OCI-LY3 (cell line): ENCODE measurements at regions not wholly inside any gene's neighbourhood (a gene's known extent, or its start where the extent isn't known, plus 50 kb on each side); places are given as distances from the start of the nearest gene placed in this dataset.

Experiments
- H2AFZ ChIP-seq: fragments of 200-600, 300-600 bp; shearing (Covaris generic); 2 replicates; pipeline ENCODE4 v1.6.0; 2014; ENCODE audit warnings: antibody characterized with exemption, low read depth, low read length
- H3K27ac ChIP-seq: fragments of 200-600, 300-600 bp; sonication (generic); 2 replicates; pipeline ENCODE4 v1.5.1; 2014; ENCODE audit warnings: mild to moderate bottlenecking, low read length, moderate library complexity, mixed read lengths
- H3K27me3 ChIP-seq: fragments of 200-600, 300-600 bp; sonication (generic); 2 replicates; pipeline ENCODE4 v1.6.1; 2014; ENCODE audit warnings: low read depth, low read length, mixed read lengths
- H3K36me3 ChIP-seq: fragments of 200-600, 300-600 bp; sonication (generic); replicated peaks from 2 replicates; pipeline ENCODE3; 2014; ENCODE audit warnings: low read depth, low read length, mixed read lengths
- H3K4me1 ChIP-seq: fragments of 300-600, 200-600 bp; sonication (generic); 2 replicates; pipeline ENCODE4 v1.6.1; 2014; ENCODE audit warnings: low read length, mixed read lengths
- H3K4me2 ChIP-seq: fragments of 200-600, 300-600 bp; sonication (generic); 2 replicates; pipeline ENCODE4 v1.6.1; 2014; ENCODE audit warnings: low read length, mixed read lengths
- H3K4me3 ChIP-seq: fragments of 300-600, 200-600 bp; sonication (generic); 2 replicates; pipeline ENCODE4 v1.5.1; 2014; ENCODE audit warnings: antibody characterized with exemption, mild to moderate bottlenecking, low read length, moderate library complexity
- H3K79me2 ChIP-seq: fragments of 300-600, 200-600 bp; shearing (Covaris generic); 2 replicates; pipeline ENCODE4 v1.6.1; 2014; ENCODE audit warnings: mild to moderate bottlenecking, low read length, mixed read lengths
- H3K9ac ChIP-seq: fragments of 300-600, 200-600 bp; shearing (Covaris generic); 2 replicates; pipeline ENCODE4 v1.6.0; 2014; ENCODE audit warnings: mild to moderate bottlenecking, low read length, moderate library complexity
- H3K9me3 ChIP-seq: fragments of 200-600, 300-600 bp; shearing (Covaris generic); 2 replicates; pipeline ENCODE4 v1.6.1; 2014; ENCODE audit warnings: low read length, mixed read lengths; ENCODE audit not compliant: insufficient read depth
- H4K20me1 ChIP-seq: fragments of 200-600, 300-600 bp; sonication (generic); 2 replicates; pipeline ENCODE4 v1.6.1; 2016; ENCODE audit warnings: low read length, mixed read lengths; ENCODE audit not compliant: insufficient read depth
- CTCF ChIP-seq: fragments of 200-600, 300-600 bp; sonication (generic); IDR thresholded peaks from 2 replicates; pipeline ENCODE4 v1.5.1; 2014; ENCODE audit warnings: antibody characterized with exemption, low read length, low read depth
- EZH2phosphoT487 ChIP-seq: fragments of 200-600 bp; shearing (Covaris generic); IDR thresholded peaks from 2 replicates; pipeline ENCODE4 v1.6.1; 2018; ENCODE audit warnings: antibody characterized with exemption, mixed run types, low read depth

- H3K9ac ChIP-seq: no peak overlapping the region
- no peaks in the 10 kb centered on the region for H4K20me1 ChIP-seq
- H3K9me3 ChIP-seq: no peaks in the 10 kb centered on the region
- H3K79me2 ChIP-seq: no peaks in the 10 kb centered on the region
- no peak overlapping the region for H3K27ac ChIP-seq
- no peak overlapping the region for H3K4me3 ChIP-seq
- H2AFZ ChIP-seq: no peak overlapping the region
- H3K27me3 ChIP-seq: no peaks in the 10 kb centered on the region
- H3K36me3 ChIP-seq: no peaks in the 10 kb centered on the region
- H3K4me2 ChIP-seq: peak overlapping the region; percentile 12; the same call in 1 of the 2 replicates
- peaks cover 7% of the 10 kb centered on the region for H3K4me1 ChIP-seq
- no peak for TF ChIP-seq EZH2phosphoT487
These were observed 54.9 kb upstream of the ZBTB18 start for GRCh38 chr1:243996223-243996622.

- no peak for TF ChIP-seq CTCF
- TF ChIP-seq EZH2phosphoT487: no peak
- Histone ChIP-seq H3K27me3 (no peaks in the 10 kb centered on the region; the same call in 1 of the 2 replicates), H3K9ac (no peak overlapping the region), H3K36me3 (no peaks in the 10 kb centered on the region), H3K79me2 (no peaks in the 10 kb centered on the region), H3K4me1 (peaks cover 5% of the 10 kb centered on the region), H2AFZ (no peak overlapping the region), H4K20me1 (no peaks in the 10 kb centered on the region), H3K27ac (no peak overlapping the region), H3K4me3 (no peak overlapping the region), H3K9me3 (no peaks in the 10 kb centered on the region), H3K4me2 (no peak overlapping the region)
These were observed 59.4 kb upstream of the ZBTB18 start for GRCh38 chr1:243991650-243992049.

- no peaks in the 10 kb centered on the region for H3K4me1 ChIP-seq
- H3K27me3 ChIP-seq: peaks cover 3% of the 10 kb centered on the region
- H3K27ac ChIP-seq: no peak overlapping the region
- no peak overlapping the region for H3K4me3 ChIP-seq
- no peak for TF ChIP-seq EZH2phosphoT487
- TF ChIP-seq CTCF: no peak
- no peaks in the 10 kb centered on the region for H3K36me3 ChIP-seq
- no peak overlapping the region for H3K4me2 ChIP-seq
- no peaks in the 10 kb centered on the region for H3K9me3 ChIP-seq
- no peak overlapping the region for H3K9ac ChIP-seq
- H3K79me2 ChIP-seq: no peaks in the 10 kb centered on the region
- no peak overlapping the region for H2AFZ ChIP-seq
- no peaks in the 10 kb centered on the region for H4K20me1 ChIP-seq
These were observed 66.3 kb upstream of the ZBTB18 start for GRCh38 chr1:243984788-243985187.

- no peaks in the 10 kb centered on the region for H3K4me1 ChIP-seq
- no peaks in the 10 kb centered on the region for H3K36me3 ChIP-seq
- H3K4me3 ChIP-seq: no peak overlapping the region
- TF ChIP-seq CTCF: no peak; the same call in 1 of the 2 replicates
- TF ChIP-seq EZH2phosphoT487: no peak
- no peak overlapping the region for H3K4me2 ChIP-seq
- no peaks in the 10 kb centered on the region for H3K79me2 ChIP-seq
- peaks cover 3% of the 10 kb centered on the region; the same call in 1 of the 2 replicates for H3K27me3 ChIP-seq
- H3K9me3 ChIP-seq: no peaks in the 10 kb centered on the region
- no peak overlapping the region for H3K27ac ChIP-seq
- no peaks in the 10 kb centered on the region for H4K20me1 ChIP-seq
- no peak overlapping the region for H2AFZ ChIP-seq
- H3K9ac ChIP-seq: no peak overlapping the region
These were observed 68.5 kb upstream of the ZBTB18 start for GRCh38 chr1:243982447-243983018.
